ENCODE measurements at regions not wholly inside any gene's neighbourhood (a gene's known extent, or its start where the extent isn't known, plus 50 kb on each side); places are given as distances from the start of the nearest gene placed in this dataset.

- no peak overlapping the region for H3K27ac Mint-ChIP-seq
- POLR2A ChIA-PET, result no interaction called here
- no peaks in the 10 kb centered on the region for H3K36me3 ChIP-seq (ENCODE audit: insufficient read depth, low read length)
- no peak overlapping the region for H3K27ac ChIP-seq (ENCODE audit: low read depth, low read length)
- H3K4me3 Mint-ChIP-seq, result no peak overlapping the region
- no peaks in the 10 kb centered on the region for H3K27me3 ChIP-seq (ENCODE audit: insufficient read depth, low read length, poor library complexity, severe bottlenecking)
- DNase-seq, result no peak
- H3K27me3 Mint-ChIP-seq, result no peaks in the 10 kb centered on the region
- no peaks in the 10 kb centered on the region for H3K9me3 ChIP-seq (ENCODE audit: low read length)
- H3K4me1 ChIP-seq (ENCODE audit: insufficient read depth, low read length), result no peaks in the 10 kb centered on the region
- CTCF ChIA-PET, result no interaction called here
- H3K9me3 Mint-ChIP-seq, result peaks cover 0 to 13% (median 2%) of the 10 kb centered on the region in 5 donors
- no peak overlapping the region for H3K4me3 ChIP-seq (ENCODE audit: low read length)
- no peaks in the 10 kb centered on the region for H3K4me1 Mint-ChIP-seq
- no peaks in the 10 kb centered on the region for H3K36me3 Mint-ChIP-seq
These were observed 201.9 kb upstream of the ISL1 start for GRCh38 chr5:51181208-51181894.

- H3K27ac ChIP-seq (ENCODE audit: low read depth, low read length), result no peak overlapping the region
- H3K36me3 ChIP-seq (ENCODE audit: insufficient read depth, low read length), result no peaks in the 10 kb centered on the region
- CTCF ChIA-PET, result no interaction called here
- H3K4me1 ChIP-seq (ENCODE audit: insufficient read depth, low read length), result no peaks in the 10 kb centered on the region
- POLR2A ChIA-PET, result no interaction called here
- Mint-ChIP-seq H3K4me1 (no peaks in the 10 kb centered on the region), H3K9me3 (peaks cover 0 to 3% (median 0%) of the 10 kb centered on the region in 5 donors), H3K27ac (no peak overlapping the region), H3K4me3 (no peak overlapping the region), H3K27me3 (no peaks in the 10 kb centered on the region), H3K36me3 (no peaks in the 10 kb centered on the region)
- no peaks in the 10 kb centered on the region for H3K9me3 ChIP-seq (ENCODE audit: low read length)
- H3K27me3 ChIP-seq (ENCODE audit: insufficient read depth, low read length, poor library complexity, severe bottlenecking), result no peaks in the 10 kb centered on the region
- no peak for DNase-seq
- H3K4me3 ChIP-seq (ENCODE audit: low read length), result no peak overlapping the region
These were observed 197.4 kb upstream of the ISL1 start for GRCh38 chr5:51185850-51186329.

DNA sequence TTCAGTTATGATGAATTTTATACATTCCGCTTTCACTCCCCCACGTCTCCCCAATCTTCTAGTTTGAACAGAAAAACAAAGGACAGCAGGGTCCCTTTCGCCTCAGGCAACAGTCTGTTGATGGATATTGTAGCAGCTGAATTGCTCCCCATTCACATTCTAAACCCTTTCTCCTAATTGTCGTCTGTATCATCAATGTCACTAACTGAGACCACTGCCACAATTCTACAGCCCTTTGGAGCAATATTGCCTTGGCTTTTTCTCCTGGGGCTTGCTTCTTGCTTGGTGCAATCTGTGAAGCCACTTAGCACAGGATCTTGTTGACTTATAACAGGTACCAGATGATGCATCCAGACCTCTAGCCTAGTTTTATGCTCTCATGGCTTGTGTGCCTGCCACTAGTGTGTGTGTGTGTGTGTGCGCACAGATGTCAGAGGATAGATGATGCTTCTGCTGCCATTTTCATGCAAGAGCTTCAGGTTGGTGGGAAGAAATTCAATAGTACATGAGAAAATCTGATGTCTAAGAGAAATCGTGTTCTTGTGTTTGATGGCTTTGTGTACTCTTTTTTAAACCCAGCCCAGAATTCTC, 195.2 kb upstream of the ISL1 start:
- CTCF ChIA-PET, result no interaction called here
- H3K4me3 Mint-ChIP-seq, result no peak overlapping the region

DNA sequence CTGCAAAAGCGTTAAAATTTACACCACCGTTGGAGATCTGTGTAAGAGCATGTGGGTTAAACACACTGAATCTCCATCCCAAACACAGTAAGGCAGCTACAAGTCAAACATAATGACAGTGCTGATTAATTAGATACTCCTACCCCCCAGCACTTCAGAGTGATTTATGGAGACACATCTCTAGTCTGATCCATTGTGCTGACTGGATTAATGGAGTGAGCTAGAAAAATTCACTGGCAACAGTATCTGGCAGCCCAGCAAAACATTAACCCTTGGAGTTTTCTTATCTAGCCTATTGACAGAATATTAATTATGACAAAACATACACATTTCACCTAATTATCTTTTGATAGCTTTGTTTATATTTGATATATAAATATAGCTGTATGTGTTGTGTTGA, 188.6 kb upstream of the ISL1 start:
- Histone ChIP-seq H3K4me3 (ENCODE audit: low read length) (no peak overlapping the region), H3K4me1 (ENCODE audit: insufficient read depth, low read length) (no peaks in the 10 kb centered on the region), H3K27me3 (ENCODE audit: insufficient read depth, low read length, poor library complexity, severe bottlenecking) (no peaks in the 10 kb centered on the region), H3K27ac (ENCODE audit: low read depth, low read length) (no peak overlapping the region), H3K9me3 (ENCODE audit: low read length) (no peaks in the 10 kb centered on the region), H3K36me3 (ENCODE audit: insufficient read depth, low read length) (no peaks in the 10 kb centered on the region)
- H3K27me3 Mint-ChIP-seq, result no peaks in the 10 kb centered on the region
- peaks cover 0 to 11% (median 3%) of the 10 kb centered on the region in 5 donors for H3K9me3 Mint-ChIP-seq
- ChIA-PET POLR2A (no interaction called here), CTCF (no interaction called here)
- H3K27ac Mint-ChIP-seq, result no peak overlapping the region
- no peaks in the 10 kb centered on the region for H3K36me3 Mint-ChIP-seq
- H3K4me3 Mint-ChIP-seq, result no peak overlapping the region
- no peak for DNase-seq
- no peaks in the 10 kb centered on the region for H3K4me1 Mint-ChIP-seq

More for the DNA sequence above, 195.2 kb upstream of the ISL1 start:
- H3K36me3 ChIP-seq (ENCODE audit: insufficient read depth, low read length), result no peaks in the 10 kb centered on the region
- Mint-ChIP-seq H3K4me1 (no peaks in the 10 kb centered on the region), H3K36me3 (no peaks in the 10 kb centered on the region), H3K27ac (no peak overlapping the region), H3K27me3 (no peaks in the 10 kb centered on the region), H3K9me3 (peaks cover 0 to 2% (median 0%) of the 10 kb centered on the region in 5 donors)
- H3K27ac ChIP-seq (ENCODE audit: low read depth, low read length), result no peak overlapping the region
- POLR2A ChIA-PET, result no interaction called here
- no peak for DNase-seq
- H3K27me3 ChIP-seq (ENCODE audit: insufficient read depth, low read length, poor library complexity, severe bottlenecking), result no peaks in the 10 kb centered on the region
- no peaks in the 10 kb centered on the region for H3K9me3 ChIP-seq (ENCODE audit: low read length)
- no peak overlapping the region for H3K4me3 ChIP-seq (ENCODE audit: low read length)
- no peaks in the 10 kb centered on the region for H3K4me1 ChIP-seq (ENCODE audit: insufficient read depth, low read length)

DNA sequence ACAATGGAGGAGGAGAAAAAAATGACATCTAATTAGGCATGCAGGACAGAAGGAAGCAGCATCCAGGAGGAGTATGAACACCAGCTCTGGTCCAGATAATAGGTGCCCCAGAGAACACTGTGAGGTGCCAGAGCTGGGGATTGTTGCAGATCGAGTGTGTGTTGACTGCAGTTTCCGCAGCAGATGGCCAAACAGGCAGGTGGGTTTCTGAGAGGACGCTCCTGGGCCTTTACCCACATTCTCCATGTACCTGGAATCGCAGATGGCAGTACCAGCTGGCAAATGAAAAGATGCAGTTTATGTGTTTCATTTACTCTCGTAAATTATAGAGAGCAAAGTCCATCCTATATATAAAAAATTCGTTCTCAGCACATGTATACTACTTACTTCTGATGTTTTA, 182.2 kb upstream of the ISL1 start:
- Mint-ChIP-seq H3K4me3 (no peak overlapping the region), H3K27me3 (no peaks in the 10 kb centered on the region), H3K27ac (no peak overlapping the region), H3K36me3 (no peaks in the 10 kb centered on the region), H3K9me3 (peaks cover 0 to 17% (median 3%) of the 10 kb centered on the region in 5 donors), H3K4me1 (no peaks in the 10 kb centered on the region)
- H3K4me3 ChIP-seq (ENCODE audit: low read length), result no peak overlapping the region
- CTCF ChIA-PET, result no interaction called here
- no peak overlapping the region for H3K27ac ChIP-seq (ENCODE audit: low read depth, low read length)
- no peaks in the 10 kb centered on the region for H3K4me1 ChIP-seq (ENCODE audit: insufficient read depth, low read length)
- H3K27me3 ChIP-seq (ENCODE audit: insufficient read depth, low read length, poor library complexity, severe bottlenecking), result no peaks in the 10 kb centered on the region
- no peaks in the 10 kb centered on the region for H3K36me3 ChIP-seq (ENCODE audit: insufficient read depth, low read length)
- H3K9me3 ChIP-seq (ENCODE audit: low read length), result no peaks in the 10 kb centered on the region
- DNase-seq, result no peak
- POLR2A ChIA-PET, result no interaction called here

GRCh38 chr5:51201708-51202107, 181.5 kb upstream of the ISL1 start:
- no peaks in the 10 kb centered on the region for H3K36me3 Mint-ChIP-seq
- no peak overlapping the region for H3K4me3 Mint-ChIP-seq
- no peaks in the 10 kb centered on the region for H3K27me3 Mint-ChIP-seq
- POLR2A ChIA-PET, result no interaction called here
- no peak for DNase-seq
- no peak overlapping the region for H3K27ac Mint-ChIP-seq
- H3K4me1 Mint-ChIP-seq, result no peaks in the 10 kb centered on the region
- H3K27me3 ChIP-seq (ENCODE audit: insufficient read depth, low read length, poor library complexity, severe bottlenecking), result no peaks in the 10 kb centered on the region
- no peaks in the 10 kb centered on the region for H3K4me1 ChIP-seq (ENCODE audit: insufficient read depth, low read length)
- no peak overlapping the region for H3K27ac ChIP-seq (ENCODE audit: low read depth, low read length)
- H3K9me3 ChIP-seq (ENCODE audit: low read length), result no peaks in the 10 kb centered on the region
- H3K4me3 ChIP-seq (ENCODE audit: low read length), result no peak overlapping the region
- peaks cover 0 to 17% (median 3%) of the 10 kb centered on the region in 5 donors for H3K9me3 Mint-ChIP-seq
- CTCF ChIA-PET, result no interaction called here
- H3K36me3 ChIP-seq (ENCODE audit: insufficient read depth, low read length), result no peaks in the 10 kb centered on the region

GRCh38 chr5:51202161-51202560, 181.1 kb upstream of the ISL1 start:
- no peaks in the 10 kb centered on the region for H3K27me3 Mint-ChIP-seq
- CTCF ChIA-PET, result no interaction called here
- POLR2A ChIA-PET, result no interaction called here

GRCh38 chr5:51203598-51203997, 179.7 kb upstream of the ISL1 start:
- POLR2A ChIA-PET, result no interaction called here
- Histone ChIP-seq H3K4me3 (ENCODE audit: low read length) (no peak overlapping the region), H3K9me3 (ENCODE audit: low read length) (no peaks in the 10 kb centered on the region), H3K27me3 (ENCODE audit: insufficient read depth, low read length, poor library complexity, severe bottlenecking) (no peaks in the 10 kb centered on the region), H3K27ac (ENCODE audit: low read depth, low read length) (no peak overlapping the region), H3K36me3 (ENCODE audit: insufficient read depth, low read length) (no peaks in the 10 kb centered on the region), H3K4me1 (ENCODE audit: insufficient read depth, low read length) (no peaks in the 10 kb centered on the region)
- Mint-ChIP-seq H3K4me3 (no peak overlapping the region), H3K27me3 (no peaks in the 10 kb centered on the region), H3K9me3 (peaks cover 0 to 13% (median 1%) of the 10 kb centered on the region in 5 donors), H3K36me3 (no peaks in the 10 kb centered on the region), H3K27ac (no peak overlapping the region), H3K4me1 (no peaks in the 10 kb centered on the region)
- CTCF ChIA-PET, result no interaction called here
- no peak for DNase-seq

More at GRCh38 chr5:51202161-51202560, 181.1 kb upstream of the ISL1 start:
- Mint-ChIP-seq H3K4me1 (no peaks in the 10 kb centered on the region), H3K36me3 (no peaks in the 10 kb centered on the region), H3K4me3 (no peak overlapping the region), H3K9me3 (peaks cover 0 to 17% (median 3%) of the 10 kb centered on the region in 5 donors), H3K27ac (no peak overlapping the region)
- no peak for DNase-seq
- no peaks in the 10 kb centered on the region for H3K36me3 ChIP-seq (ENCODE audit: insufficient read depth, low read length)
- H3K4me1 ChIP-seq (ENCODE audit: insufficient read depth, low read length), result no peaks in the 10 kb centered on the region
- H3K4me3 ChIP-seq (ENCODE audit: low read length), result no peak overlapping the region
- no peaks in the 10 kb centered on the region for H3K9me3 ChIP-seq (ENCODE audit: low read length)
- H3K27ac ChIP-seq (ENCODE audit: low read depth, low read length), result no peak overlapping the region
- no peaks in the 10 kb centered on the region for H3K27me3 ChIP-seq (ENCODE audit: insufficient read depth, low read length, poor library complexity, severe bottlenecking)
